ENCODE measurements at regions not wholly inside any gene's neighbourhood (a gene's known extent, or its start where the extent isn't known, plus 50 kb on each side); places are given as distances from the start of the nearest gene placed in this dataset.

- Histone ChIP-seq H3K4me3 (ENCODE audit: low read length) (no peak overlapping the region), H3K9ac (ENCODE audit: low read depth, low read length) (no peak overlapping the region; the same call in 1 of the 2 replicates), H3K27ac (ENCODE audit: low read length) (no peak overlapping the region), H3K4me1 (ENCODE audit: insufficient read depth, low read length) (peaks cover 7% of the 10 kb centered on the region; the same call in 1 of the 2 replicates), H3K27me3 (ENCODE audit: insufficient read depth, low read length) (no peaks in the 10 kb centered on the region), H3K36me3 (ENCODE audit: insufficient read depth, low read depth, low read length) (no peaks in the 10 kb centered on the region), H3K9me3 (ENCODE audit: insufficient read depth, low read depth, low read length) (no peaks in the 10 kb centered on the region)
These were observed 256.0 kb upstream of the RAB6C start for GRCh38 chr2:129723277-129724020.

GRCh38 chr2:129724021-129724757 is 255.3 kb upstream of the RAB6C start:
- H3K36me3 ChIP-seq (ENCODE audit: insufficient read depth, low read depth, low read length): no peaks in the 10 kb centered on the region
- no peak overlapping the region for H3K27ac ChIP-seq (ENCODE audit: low read length)
- no peak overlapping the region for H3K9ac ChIP-seq (ENCODE audit: low read depth, low read length)
- no peaks in the 10 kb centered on the region for H3K27me3 ChIP-seq (ENCODE audit: insufficient read depth, low read length)
- H3K4me1 ChIP-seq (ENCODE audit: insufficient read depth, low read length): peaks cover 7% of the 10 kb centered on the region; the same call in 1 of the 2 replicates
- H3K4me3 ChIP-seq (ENCODE audit: low read length): no peak overlapping the region
- no peaks in the 10 kb centered on the region for H3K9me3 ChIP-seq (ENCODE audit: insufficient read depth, low read depth, low read length)

- no peak overlapping the region for H3K9ac ChIP-seq (ENCODE audit: low read depth, low read length)
- H3K4me3 ChIP-seq (ENCODE audit: low read length): no peak overlapping the region
- no peak overlapping the region for H3K27ac ChIP-seq (ENCODE audit: low read length)
- H3K9me3 ChIP-seq (ENCODE audit: insufficient read depth, low read depth, low read length): no peaks in the 10 kb centered on the region
- H3K27me3 ChIP-seq (ENCODE audit: insufficient read depth, low read length): no peaks in the 10 kb centered on the region
- no peaks in the 10 kb centered on the region for H3K36me3 ChIP-seq (ENCODE audit: insufficient read depth, low read depth, low read length)
- H3K4me1 ChIP-seq (ENCODE audit: insufficient read depth, low read length): peaks cover 7% of the 10 kb centered on the region; the same call in 1 of the 2 replicates
These were observed 253.2 kb upstream of the RAB6C start for GRCh38 chr2:129726216-129726615.

GRCh38 chr2:129727286-129727685 is 252.2 kb upstream of the RAB6C start:
- Histone ChIP-seq H3K36me3 (ENCODE audit: insufficient read depth, low read depth, low read length) (no peaks in the 10 kb centered on the region), H3K4me1 (ENCODE audit: insufficient read depth, low read length) (peaks cover 3% of the 10 kb centered on the region; the same call in 1 of the 2 replicates), H3K4me3 (ENCODE audit: low read length) (no peak overlapping the region), H3K9me3 (ENCODE audit: insufficient read depth, low read depth, low read length) (no peaks in the 10 kb centered on the region), H3K27ac (ENCODE audit: low read length) (no peak overlapping the region), H3K9ac (ENCODE audit: low read depth, low read length) (no peak overlapping the region), H3K27me3 (ENCODE audit: insufficient read depth, low read length) (no peaks in the 10 kb centered on the region)

GRCh38 chr2:129728035-129728972 is 251.2 kb upstream of the RAB6C start:
- Histone ChIP-seq H3K27me3 (ENCODE audit: insufficient read depth, low read length) (no peaks in the 10 kb centered on the region), H3K36me3 (ENCODE audit: insufficient read depth, low read depth, low read length) (no peaks in the 10 kb centered on the region), H3K4me1 (ENCODE audit: insufficient read depth, low read length) (no peaks in the 10 kb centered on the region), H3K9ac (ENCODE audit: low read depth, low read length) (no peak overlapping the region), H3K9me3 (ENCODE audit: insufficient read depth, low read depth, low read length) (no peaks in the 10 kb centered on the region), H3K4me3 (ENCODE audit: low read length) (no peak overlapping the region), H3K27ac (ENCODE audit: low read length) (no peak overlapping the region)

GRCh38 chr2:129729011-129729410 is 250.5 kb upstream of the RAB6C start:
- Histone ChIP-seq H3K4me1 (ENCODE audit: insufficient read depth, low read length) (no peaks in the 10 kb centered on the region), H3K27me3 (ENCODE audit: insufficient read depth, low read length) (no peaks in the 10 kb centered on the region), H3K9me3 (ENCODE audit: insufficient read depth, low read depth, low read length) (no peaks in the 10 kb centered on the region), H3K36me3 (ENCODE audit: insufficient read depth, low read depth, low read length) (no peaks in the 10 kb centered on the region), H3K9ac (ENCODE audit: low read depth, low read length) (no peak overlapping the region), H3K4me3 (ENCODE audit: low read length) (no peak overlapping the region), H3K27ac (ENCODE audit: low read length) (no peak overlapping the region)

GRCh38 chr2:129729646-129730045 is 249.8 kb upstream of the RAB6C start:
- Histone ChIP-seq H3K27me3 (ENCODE audit: insufficient read depth, low read length) (no peaks in the 10 kb centered on the region), H3K27ac (ENCODE audit: low read length) (no peak overlapping the region), H3K9me3 (ENCODE audit: insufficient read depth, low read depth, low read length) (no peaks in the 10 kb centered on the region), H3K4me3 (ENCODE audit: low read length) (no peak overlapping the region), H3K36me3 (ENCODE audit: insufficient read depth, low read depth, low read length) (no peaks in the 10 kb centered on the region), H3K4me1 (ENCODE audit: insufficient read depth, low read length) (no peaks in the 10 kb centered on the region), H3K9ac (ENCODE audit: low read depth, low read length) (no peak overlapping the region)

GRCh38 chr2:129730979-129731378 is 248.5 kb upstream of the RAB6C start:
- Histone ChIP-seq H3K27ac (ENCODE audit: low read length) (no peak overlapping the region), H3K4me3 (ENCODE audit: low read length) (no peak overlapping the region), H3K27me3 (ENCODE audit: insufficient read depth, low read length) (no peaks in the 10 kb centered on the region), H3K9ac (ENCODE audit: low read depth, low read length) (no peak overlapping the region), H3K4me1 (ENCODE audit: insufficient read depth, low read length) (no peaks in the 10 kb centered on the region), H3K36me3 (ENCODE audit: insufficient read depth, low read depth, low read length) (no peaks in the 10 kb centered on the region), H3K9me3 (ENCODE audit: insufficient read depth, low read depth, low read length) (no peaks in the 10 kb centered on the region)

- Histone ChIP-seq H3K4me1 (ENCODE audit: insufficient read depth, low read length) (no peaks in the 10 kb centered on the region), H3K9me3 (ENCODE audit: insufficient read depth, low read depth, low read length) (no peaks in the 10 kb centered on the region), H3K27ac (ENCODE audit: low read length) (no peak overlapping the region), H3K4me3 (ENCODE audit: low read length) (no peak overlapping the region), H3K9ac (ENCODE audit: low read depth, low read length) (no peak overlapping the region), H3K27me3 (ENCODE audit: insufficient read depth, low read length) (no peaks in the 10 kb centered on the region), H3K36me3 (ENCODE audit: insufficient read depth, low read depth, low read length) (no peaks in the 10 kb centered on the region)
These were observed 247.4 kb upstream of the RAB6C start for GRCh38 chr2:129731907-129732629.

- Histone ChIP-seq H3K4me3 (ENCODE audit: low read length) (no peak overlapping the region), H3K9me3 (ENCODE audit: insufficient read depth, low read depth, low read length) (no peaks in the 10 kb centered on the region), H3K4me1 (ENCODE audit: insufficient read depth, low read length) (no peaks in the 10 kb centered on the region), H3K27ac (ENCODE audit: low read length) (no peak overlapping the region), H3K27me3 (ENCODE audit: insufficient read depth, low read length) (no peaks in the 10 kb centered on the region), H3K9ac (ENCODE audit: low read depth, low read length) (no peak overlapping the region), H3K36me3 (ENCODE audit: insufficient read depth, low read depth, low read length) (no peaks in the 10 kb centered on the region)
These were observed 246.8 kb upstream of the RAB6C start for GRCh38 chr2:129732630-129733026.

GRCh38 chr2:129733041-129733440 is 246.4 kb upstream of the RAB6C start:
- Histone ChIP-seq H3K4me3 (ENCODE audit: low read length) (no peak overlapping the region), H3K9me3 (ENCODE audit: insufficient read depth, low read depth, low read length) (no peaks in the 10 kb centered on the region), H3K4me1 (ENCODE audit: insufficient read depth, low read length) (no peaks in the 10 kb centered on the region), H3K9ac (ENCODE audit: low read depth, low read length) (no peak overlapping the region), H3K27me3 (ENCODE audit: insufficient read depth, low read length) (no peaks in the 10 kb centered on the region), H3K36me3 (ENCODE audit: insufficient read depth, low read depth, low read length) (no peaks in the 10 kb centered on the region), H3K27ac (ENCODE audit: low read length) (no peak overlapping the region)
